ENCODE measurements at regions not wholly inside any gene's neighbourhood (a gene's known extent, or its start where the extent isn't known, plus 50 kb on each side); places are given as distances from the start of the nearest gene placed in this dataset.

- no peak for TF ChIP-seq CTCF (IDR thresholded peaks at IDR 0.05)
- no peak for TF ChIP-seq POLR2A (IDR thresholded peaks at IDR 0.05)
Measured at GRCh38 chr1:38296047-38296446, 249.5 kb upstream of the POU3F1 start.

Measured in breast epithelium (tissue), 3 donors.